ENCODE measurements at regions not wholly inside any gene's neighbourhood (a gene's known extent, or its start where the extent isn't known, plus 50 kb on each side); places are given as distances from the start of the nearest gene placed in this dataset.

DNA sequence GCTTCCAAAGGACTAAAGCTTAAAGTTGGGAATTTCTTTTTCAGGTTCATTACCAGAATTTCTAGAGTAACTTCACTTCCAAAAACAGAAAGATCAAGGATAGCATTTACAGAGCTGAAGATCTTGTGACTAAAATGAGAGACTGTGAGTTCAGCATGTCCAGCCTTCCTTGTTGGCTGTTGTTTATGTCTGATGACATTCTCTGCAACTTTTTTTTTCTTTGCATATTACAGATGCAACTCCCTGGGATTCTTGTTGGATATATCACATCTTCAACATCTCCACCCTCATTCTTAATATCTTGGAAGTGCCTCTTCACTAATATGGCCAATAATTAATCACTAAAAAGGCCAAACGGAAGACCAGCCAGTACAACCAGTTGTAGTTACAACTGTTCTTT lies 86.2 kb upstream of the FRMD4B start:
- TF ChIP-seq, protein P1, sequence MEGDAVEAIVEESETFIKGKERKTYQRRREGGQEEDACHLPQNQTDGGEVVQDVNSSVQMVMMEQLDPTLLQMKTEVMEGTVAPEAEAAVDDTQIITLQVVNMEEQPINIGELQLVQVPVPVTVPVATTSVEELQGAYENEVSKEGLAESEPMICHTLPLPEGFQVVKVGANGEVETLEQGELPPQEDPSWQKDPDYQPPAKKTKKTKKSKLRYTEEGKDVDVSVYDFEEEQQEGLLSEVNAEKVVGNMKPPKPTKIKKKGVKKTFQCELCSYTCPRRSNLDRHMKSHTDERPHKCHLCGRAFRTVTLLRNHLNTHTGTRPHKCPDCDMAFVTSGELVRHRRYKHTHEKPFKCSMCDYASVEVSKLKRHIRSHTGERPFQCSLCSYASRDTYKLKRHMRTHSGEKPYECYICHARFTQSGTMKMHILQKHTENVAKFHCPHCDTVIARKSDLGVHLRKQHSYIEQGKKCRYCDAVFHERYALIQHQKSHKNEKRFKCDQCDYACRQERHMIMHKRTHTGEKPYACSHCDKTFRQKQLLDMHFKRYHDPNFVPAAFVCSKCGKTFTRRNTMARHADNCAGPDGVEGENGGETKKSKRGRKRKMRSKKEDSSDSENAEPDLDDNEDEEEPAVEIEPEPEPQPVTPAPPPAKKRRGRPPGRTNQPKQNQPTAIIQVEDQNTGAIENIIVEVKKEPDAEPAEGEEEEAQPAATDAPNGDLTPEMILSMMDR (IDR thresholded peaks at IDR 0.05), result no peak
- TF ChIP-seq POLR2AphosphoS5 (IDR thresholded peaks at IDR 0.05) (no peak), POLR2A (IDR thresholded peaks at IDR 0.05) (no peak)
